Fibroblast of gingiva (primary cell): ENCODE measurements at regions not wholly inside any gene's neighbourhood (a gene's known extent, or its start where the extent isn't known, plus 50 kb on each side); places are given as distances from the start of the nearest gene placed in this dataset.
A peak's percentile ranks its signal among the peaks of the same experiment; 100 is the strongest.

Experiments used
- DNase-seq: peaks from one replicate; pipeline ENCODE4 v3.0.0-alpha.2; 2011; ENCODE audit warnings: low read depth

DNA sequence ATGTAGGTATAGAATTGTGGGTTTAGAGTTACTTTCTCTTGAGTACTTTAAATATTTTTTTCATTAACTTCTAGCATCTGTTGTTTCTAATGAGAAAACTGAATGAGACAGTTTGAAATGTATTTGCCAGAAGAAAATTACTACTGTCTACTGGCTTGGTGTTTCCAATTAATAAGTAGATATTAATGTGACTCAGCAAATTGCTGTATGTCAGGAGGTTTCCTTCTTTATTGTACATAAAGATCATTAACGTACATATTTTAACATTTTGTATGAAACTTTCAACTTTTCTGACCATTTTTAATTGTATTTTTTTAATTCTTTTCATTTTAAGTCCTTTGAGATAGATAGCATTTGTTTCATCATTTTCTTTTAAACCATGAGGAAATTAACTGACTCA is 135.1 kb upstream of the SLC22A23 start:
- DNase-seq: no peak

DNA sequence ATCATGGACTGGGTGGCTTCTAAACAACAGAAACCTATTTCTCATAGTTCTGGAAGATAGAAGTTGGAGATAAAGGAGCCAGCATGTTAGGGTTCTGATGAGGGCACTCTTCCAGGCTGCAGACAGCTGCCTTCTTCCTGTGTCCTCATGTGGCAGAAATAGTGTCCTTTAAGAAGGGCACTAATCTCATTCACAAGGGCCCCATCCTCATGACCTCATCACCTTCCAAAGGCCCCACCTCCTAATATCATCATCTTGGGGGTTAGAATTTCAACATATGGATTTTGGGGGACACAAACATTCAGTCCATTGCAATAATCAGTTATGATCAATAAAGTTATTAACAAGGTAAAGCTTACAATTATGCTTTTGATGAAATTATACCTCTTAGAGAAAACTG is 130.8 kb upstream of the SLC22A23 start:
- DNase-seq: no peak

DNA sequence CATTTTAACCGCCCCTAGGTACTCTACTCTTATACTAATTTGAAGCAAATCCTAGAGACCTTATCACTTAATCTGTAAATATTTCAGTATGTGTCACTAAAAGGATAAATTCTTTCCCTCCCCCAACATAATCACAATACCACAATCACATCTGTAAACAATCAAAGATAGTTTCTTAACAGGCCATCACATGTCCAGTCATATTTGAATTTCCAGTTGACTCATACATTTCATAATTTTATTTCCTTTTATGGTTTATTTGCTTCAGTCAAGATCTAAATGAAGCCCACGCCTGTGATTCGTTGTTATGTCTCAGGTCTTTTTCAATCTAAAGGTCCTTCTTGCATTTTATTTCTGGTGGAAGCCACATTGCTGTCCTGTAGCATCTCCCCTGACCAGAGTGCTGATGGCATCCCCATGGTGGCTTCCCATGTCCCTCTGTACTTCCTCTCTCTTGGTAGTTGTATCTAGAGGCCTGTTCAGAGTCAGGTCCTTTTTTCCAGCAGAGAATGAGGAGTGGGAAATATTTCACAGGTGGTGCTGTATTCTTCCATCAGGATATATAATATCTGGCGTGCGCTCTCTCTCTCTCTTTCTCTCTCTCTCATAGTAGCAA is 128.6 kb upstream of the SLC22A23 start:
- peak; percentile 82 for DNase-seq

DNA sequence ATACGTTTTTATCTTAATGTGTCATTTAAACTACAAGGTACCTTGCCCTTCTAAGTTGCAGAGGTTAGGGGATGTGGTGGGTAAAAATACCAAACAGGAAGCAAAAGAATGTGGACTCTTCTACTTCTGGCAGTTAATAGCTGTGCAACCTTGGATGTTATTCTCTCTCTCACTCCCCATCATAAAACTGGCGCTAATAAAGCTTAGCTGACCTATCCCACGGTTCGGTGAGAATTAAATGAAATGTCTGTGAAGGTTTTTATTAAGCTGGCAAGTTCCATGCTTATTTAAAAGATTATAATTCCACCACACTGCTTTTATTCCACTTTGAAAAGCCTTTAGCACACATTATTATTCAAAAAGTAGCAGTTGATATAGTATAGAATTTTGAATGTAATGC is 127.8 kb upstream of the SLC22A23 start:
- no peak for DNase-seq

DNA sequence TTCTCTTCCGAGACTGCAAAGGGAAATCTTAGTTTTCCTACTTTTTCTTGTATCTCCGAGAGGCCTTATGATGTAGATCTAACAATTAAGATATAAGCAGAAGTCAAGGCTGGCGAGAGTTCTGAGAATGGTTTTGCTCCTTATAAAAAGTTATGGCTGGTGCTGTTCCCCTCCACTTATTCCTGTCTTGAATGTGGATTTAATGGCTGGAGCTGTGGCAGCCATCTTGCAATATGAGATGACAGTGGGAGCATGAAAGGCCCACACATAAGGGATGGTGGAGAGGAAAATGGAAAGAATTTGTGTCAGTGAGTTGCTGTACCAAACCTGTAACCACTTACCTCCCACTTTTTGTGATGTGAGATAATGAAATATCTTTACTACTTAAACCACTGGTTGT is 124.6 kb upstream of the SLC22A23 start:
- DNase-seq: no peak

- DNase-seq: no peak
Observed at GRCh38 chr6:3579652-3580175, 122.9 kb upstream of the SLC22A23 start.

DNA sequence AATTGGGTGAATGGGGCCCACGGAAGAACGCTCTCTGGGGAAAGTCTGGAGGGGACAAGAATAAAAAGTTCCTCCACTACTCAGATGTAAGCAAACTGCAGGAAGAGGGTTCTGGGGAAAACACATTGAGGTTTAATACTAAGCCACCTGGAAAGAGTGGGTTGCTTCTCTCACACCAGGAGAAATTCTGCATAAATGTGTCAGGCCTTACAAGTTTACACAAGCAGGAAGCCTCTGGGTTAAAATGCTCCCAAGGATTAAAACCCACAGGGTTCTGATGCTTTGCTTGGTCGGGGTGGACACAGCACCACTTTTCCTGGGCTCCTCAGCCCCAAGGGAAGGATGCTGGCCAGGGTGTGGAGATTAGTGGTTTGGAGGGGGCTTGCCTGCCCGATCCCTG is 122.1 kb upstream of the SLC22A23 start:
- no peak for DNase-seq

DNA sequence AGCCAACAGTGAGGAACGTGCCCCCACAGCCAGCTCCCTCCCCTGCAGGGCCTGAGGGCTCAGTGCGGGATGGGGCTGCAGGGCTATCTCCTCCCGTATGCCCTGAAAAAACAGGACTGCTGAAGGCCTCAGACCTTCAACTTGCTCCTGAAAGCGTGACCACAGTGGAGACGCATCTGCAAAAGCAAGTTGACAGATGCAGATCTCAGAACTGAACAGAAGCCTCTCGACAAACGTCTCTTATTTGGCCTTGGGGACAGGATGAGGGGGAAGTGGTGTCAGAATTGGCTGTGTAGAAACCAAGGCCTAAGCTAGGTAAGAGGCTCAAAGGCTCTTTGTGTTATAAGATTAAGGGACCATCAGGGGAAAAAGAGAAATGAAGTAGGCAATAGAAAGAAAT is 120.7 kb upstream of the SLC22A23 start:
- no peak for DNase-seq

DNA sequence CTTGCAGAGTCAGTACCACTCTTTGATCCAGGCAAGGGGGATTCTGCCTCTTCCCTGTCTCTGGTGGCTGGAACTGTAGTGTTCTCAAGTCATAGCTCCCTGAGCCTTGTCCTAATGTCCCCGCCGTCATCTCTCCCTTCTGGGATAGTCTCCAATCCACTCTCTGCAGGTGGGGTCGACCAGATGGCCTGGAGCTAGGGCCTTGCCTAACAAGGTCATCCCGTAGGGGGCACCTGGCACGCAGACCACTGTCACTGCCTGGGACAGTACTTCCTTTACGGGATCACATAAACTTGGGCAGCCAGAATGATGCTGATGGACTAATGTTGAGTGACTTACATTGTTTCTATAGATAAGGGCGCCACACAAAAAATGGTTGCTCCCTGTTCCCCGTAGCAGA is 118.9 kb upstream of the SLC22A23 start:
- no peak for DNase-seq

GRCh38 chr6:3575166-3575565 is 118.3 kb upstream of the SLC22A23 start:
- DNase-seq: no peak

GRCh38 chr6:3573670-3574069 is 116.8 kb upstream of the SLC22A23 start:
- no peak for DNase-seq

DNA sequence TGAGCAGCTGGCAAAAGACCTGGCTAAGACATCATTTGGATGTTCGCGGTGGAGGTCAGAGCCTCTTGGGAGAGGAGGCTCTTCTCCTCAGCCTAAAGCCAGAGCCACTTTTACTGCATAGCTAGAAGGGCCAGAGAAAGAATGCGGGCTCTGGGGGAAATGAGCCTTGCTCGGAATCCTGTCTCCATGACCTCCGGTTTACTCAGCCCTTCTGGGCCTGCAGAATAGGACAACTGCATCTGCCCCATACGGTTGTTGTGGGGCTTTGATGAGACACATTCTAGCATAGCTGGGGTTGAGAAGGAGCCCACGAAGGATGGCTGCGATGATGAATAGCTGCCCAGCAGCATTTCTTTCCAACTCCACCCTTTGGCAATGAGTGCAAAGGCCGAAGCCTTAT is 115.0 kb upstream of the SLC22A23 start:
- no peak for DNase-seq

DNA sequence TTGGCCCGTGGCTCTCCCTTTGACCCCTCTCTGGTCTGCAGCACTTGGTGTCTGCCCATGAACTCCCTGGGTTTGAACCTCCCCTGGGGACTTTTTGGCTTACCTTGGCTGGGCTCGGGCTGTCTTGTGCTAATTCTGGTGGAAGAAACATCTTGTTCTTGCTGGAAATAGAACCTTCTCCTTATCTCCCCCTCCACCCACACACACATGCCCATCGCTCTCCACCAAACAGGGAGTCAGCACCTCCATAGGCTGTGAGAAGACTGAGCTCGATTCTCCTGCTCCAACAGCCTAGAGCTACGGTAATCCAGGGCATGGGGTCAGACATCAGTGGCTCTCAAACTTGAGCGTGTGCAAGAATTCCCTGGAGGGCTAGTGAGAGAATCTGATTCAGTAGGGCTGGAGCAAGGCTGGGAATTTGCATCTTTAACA is 114.4 kb upstream of the SLC22A23 start:
- DNase-seq: no peak

GRCh38 chr6:3569816-3570215 is 113.0 kb upstream of the SLC22A23 start:
- DNase-seq: no peak

- DNase-seq: no peak
Observed at GRCh38 chr6:3568396-3569082, 111.7 kb upstream of the SLC22A23 start.

DNA sequence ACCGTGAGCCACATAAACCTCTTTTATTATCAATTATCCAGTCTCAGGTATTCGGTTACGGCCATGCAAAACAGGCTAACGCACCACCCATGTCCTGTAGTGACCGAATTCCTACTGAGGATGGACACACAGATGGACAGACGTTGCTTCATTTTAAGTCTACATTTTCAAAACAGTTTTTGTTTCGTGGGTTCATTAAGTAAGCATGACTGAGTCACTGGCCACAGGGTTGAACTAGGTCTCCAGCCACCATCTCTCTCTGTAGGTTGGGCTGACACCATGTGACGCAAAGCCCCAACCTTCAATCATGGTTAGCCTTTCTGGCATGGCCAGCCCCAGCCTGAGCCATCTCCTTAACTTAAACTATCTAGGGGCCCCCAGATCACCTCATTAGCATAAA is 110.0 kb upstream of the SLC22A23 start:
- DNase-seq: peak; percentile 53

DNA sequence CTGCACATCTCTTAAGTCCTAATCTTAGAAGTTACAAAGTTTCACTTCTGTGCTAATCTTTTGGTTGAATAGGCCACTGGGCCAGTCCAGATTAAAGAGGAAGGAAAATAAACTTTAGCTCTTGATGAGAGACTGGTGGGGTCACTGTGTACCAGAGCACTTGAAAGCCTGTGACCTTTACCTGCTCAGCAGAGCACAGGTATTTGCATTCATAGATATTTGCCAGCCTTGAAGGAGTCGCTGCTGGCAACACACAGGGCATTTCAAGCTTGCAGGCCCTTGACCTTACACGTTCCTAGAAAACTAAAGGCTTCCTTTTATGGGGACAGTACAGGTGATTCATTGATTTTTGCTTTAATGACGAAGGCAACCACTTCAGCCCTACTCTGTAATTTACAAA is 108.4 kb upstream of the SLC22A23 start:
- DNase-seq: no peak

DNA sequence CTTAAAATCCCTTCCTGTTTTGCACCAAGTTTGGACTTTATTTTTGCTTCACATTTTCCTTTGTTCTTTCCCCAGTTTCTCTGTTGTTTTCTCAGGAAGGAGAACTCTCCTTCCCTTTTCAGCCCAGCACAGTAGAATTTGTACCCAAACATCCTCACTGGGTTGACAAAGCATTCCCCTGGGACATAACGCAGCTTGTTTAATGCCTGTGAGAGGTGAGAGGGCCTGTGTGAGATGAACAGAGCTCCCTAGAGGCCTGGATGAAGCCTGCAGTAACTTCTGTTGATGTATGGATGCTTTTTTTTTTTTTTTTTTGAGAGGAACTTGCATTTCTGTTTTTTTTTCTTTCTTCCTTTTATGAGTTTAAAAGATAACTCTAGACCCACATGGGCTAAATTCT is 104.9 kb upstream of the SLC22A23 start:
- DNase-seq: no peak

DNA sequence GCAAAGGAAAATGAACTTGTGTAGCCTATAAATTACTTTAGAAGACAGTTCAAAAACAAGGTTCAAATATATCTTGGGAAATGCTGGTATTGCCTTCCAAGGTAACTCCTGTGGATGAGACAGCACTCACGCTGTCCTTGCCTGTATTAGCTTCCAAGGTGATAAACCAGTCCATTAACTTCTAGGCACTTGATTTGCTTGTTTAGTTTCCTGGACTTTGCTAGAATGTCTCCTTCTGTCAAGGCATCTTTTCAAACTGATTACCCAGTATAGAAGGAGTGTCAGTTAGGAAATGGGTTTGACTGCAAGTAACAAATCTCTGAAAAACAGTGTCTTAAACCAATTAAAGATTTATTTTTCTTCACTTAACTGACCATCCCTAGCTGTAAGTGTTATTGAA is 103.4 kb upstream of the SLC22A23 start:
- no peak for DNase-seq

- no peak for DNase-seq
Observed at GRCh38 chr6:3559561-3559960, 102.7 kb upstream of the SLC22A23 start.

DNA sequence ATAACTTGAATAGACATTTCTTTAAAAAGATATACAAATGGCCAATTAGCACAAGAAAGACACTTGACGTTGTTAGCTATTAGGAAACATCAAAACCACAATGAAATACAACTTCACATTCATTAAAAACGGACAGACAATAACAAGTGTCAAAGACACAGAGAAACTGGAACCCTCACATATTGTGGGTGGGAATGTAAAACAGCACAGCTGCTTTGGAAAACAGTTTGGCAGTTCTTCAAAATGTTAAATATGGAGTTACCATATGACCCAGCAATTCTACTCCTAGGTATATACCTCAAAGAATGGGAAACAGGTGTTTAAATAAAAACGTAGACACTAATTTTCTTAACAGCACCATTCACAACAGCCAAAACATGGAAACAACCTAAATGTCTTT is 100.5 kb upstream of the SLC22A23 start:
- DNase-seq: no peak

DNA sequence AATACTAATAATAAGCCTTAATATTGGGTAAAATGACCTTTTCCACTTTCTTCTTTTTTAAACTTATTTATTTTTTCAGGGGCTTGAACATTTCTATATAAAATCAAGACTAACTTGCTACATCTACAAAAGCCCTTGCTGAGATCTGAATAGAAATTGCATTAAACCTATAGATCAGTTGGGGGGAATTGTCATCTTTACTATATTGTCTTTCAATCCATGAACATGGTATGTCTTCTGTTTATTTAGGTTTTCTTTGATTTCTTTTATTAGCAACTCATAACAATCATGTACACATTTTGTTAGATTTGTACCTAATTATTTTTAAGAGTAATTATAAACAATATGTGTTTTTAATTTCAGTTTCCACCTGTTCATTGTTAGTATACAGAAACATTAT is 96.4 kb upstream of the SLC22A23 start:
- no peak for DNase-seq

DNA sequence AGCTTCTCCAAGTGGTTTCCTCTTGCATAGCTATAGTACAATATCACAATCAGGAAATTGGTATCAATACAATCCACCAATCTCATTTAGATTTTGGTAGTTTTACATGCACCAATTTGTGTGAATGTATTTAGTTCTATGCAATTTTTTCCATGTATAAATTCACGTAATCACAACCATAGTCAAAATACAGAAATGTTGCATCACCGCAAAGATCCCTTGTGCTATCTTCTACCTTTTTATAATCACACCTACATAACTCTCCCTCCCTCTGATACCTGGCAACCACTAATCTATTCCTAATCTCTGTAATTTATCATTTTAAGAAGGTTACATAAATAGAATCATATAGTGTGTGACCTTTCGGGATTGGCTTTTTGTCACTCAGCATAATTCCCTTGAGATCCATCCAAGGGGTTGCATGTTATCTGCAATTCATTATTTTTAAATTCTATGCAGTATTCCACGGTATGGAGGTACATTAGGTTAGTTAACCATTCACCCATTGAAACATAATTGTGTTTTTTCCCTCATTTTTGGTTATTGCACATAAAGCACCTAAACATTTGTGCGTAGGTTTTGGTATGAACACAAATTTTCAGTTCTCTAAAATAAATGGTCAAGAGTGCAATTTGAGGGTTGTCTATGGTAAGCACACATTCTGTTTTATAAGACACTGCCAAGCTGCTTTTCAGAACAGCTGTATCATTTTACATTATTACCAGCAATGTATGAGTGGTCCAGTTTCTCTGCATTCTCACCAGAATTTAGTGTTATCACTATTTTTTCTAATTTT is 95.1 kb upstream of the SLC22A23 start:
- no peak for DNase-seq
